Posterior cingulate gyrus (tissue), 11 donors: ENCODE measurements at regions not wholly inside any gene's neighbourhood (a gene's known extent, or its start where the extent isn't known, plus 50 kb on each side); places are given as distances from the start of the nearest gene placed in this dataset.

Experiments
- DNase-seq, 10 donors: peaks; one replicate each; pipeline versions ENCODE4 v3.0.0 to v3.0.0-alpha.2; 2020 to 2021; ENCODE audit warnings: mixed read lengths in 3 of 10
- intact Hi-C: fragments of 100-400 bp; cut with DNase I; formaldehyde crosslinking; loops from one replicate; pipeline ENCODE4 v1.15.1; 2023

DNA sequence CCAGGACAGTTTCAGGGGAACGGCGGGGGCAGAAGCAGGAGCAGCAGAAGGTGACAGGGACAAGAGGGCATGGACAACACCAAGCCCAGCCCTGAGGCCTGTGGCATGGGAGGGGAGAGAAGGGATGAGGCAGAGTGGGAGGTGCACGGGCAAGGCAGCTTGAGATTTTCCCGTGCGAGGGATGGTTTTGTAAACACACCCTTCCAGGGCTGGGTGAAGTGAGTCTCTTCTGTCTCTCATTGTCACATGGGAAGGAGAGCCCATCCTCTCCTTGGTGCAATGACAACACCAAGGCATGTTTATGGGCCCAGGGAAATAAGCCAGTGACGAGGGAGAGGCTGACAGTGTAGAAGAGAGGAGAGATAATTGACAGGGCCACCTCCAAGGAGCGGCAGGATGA, 69.6 kb upstream of the RIOK3 start:
- intact Hi-C loops = no loop called here
- DNase-seq = no peak

DNA sequence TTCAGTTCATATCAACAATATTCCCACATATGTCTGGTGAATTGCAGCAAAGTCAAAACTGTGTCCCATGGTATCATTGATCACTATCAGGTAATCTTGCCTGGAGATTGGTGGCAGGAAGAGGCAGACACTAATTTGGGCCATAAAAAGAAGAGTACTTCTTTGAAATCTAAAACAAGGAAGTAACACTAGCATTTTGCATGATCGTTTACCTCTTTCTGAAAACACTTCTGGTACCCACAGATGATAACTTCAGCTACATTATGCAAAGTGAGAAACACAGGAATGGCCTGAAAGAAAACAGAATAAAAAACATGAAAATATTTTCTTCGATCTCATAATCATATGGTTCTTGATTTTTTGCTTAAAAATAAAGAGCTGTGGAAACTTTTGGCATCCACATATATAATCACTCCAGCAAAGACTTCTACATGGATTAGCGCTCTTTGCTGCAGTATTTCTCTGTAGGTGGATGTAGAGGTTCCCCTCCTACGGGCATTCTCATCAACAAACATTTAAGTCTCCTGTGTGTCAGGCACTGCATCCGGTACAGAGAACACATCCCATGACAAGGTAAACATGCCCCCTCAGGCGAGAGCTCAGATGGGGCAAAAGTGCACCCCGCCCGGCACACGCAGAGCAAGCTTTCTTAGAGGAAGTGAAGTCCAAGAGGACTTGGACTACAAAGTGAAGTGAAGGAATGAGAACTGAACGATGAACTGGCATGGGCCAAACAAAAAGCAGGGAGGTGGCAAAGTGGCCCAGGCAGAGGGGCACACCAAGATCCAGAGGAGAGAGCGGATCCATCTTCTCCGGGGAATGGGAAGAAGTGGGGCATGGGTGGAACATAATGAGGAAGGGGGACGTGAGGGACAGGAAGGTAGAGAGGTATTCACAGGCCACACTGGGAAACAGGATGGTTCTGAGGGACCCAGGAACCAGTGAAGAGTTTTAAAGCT, 68.0 kb upstream of the RIOK3 start:
- DNase-seq = no peak
- intact Hi-C loops = no loop called here

DNA sequence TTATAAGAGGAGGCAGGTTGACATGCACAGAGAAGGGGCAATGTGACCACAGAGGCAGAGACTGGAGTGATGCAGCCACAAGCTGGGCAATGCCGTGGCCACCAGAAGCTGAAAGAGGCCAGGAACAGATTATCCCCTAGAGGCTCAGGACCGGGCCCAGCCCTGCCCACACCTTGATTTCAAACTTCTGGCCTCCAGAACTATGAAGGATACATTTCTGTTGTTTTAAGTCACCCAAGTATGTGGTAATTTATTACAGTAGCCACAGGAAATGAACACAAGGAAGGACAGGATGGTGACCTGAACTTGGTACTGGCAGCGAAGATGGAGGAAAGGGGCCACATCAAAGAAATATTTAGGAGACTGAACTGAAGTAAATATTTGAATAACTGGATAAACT, 66.8 kb upstream of the RIOK3 start:
- no peak for DNase-seq
- intact Hi-C loops = no loop called here

DNA sequence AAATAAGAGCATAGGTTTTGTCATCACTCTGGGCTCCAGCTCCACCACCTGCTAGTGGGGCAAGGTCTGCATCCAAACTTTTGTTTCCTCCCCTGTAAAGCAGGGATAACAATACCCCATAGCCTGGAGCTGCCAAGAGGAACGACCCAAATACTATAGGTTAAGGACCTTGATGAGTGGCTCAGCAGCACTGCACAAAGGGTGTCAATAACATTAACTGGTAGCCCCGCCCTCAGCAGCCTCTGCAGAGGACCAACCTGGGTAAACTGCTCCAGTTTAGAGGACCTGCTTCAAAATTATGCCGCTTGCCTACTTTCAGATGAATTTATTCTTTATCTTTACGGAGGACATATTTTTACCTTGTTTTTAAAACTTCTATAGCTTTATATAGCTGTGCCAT, 65.8 kb upstream of the RIOK3 start:
- intact Hi-C loops = no loop called here
- DNase-seq = no peak

DNA sequence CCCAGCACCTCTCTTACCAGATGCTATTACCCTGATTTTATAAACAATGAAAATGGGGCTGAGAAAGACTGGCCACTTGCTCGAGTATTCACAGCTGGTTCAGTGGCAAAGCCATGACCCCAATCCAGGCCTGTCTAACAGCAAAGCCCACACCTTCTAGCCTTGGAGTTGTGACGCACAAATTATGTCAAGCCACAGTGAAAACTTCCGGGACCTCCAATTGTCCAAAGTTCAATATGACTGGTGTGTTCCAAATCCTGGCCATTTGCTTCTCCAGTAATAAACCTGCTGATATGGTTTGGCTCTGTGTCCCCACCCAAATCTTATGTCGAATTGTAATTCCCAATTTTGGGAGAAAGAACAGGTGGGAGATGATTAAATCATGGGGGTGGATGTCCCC, 64.7 kb upstream of the RIOK3 start:
- no peak for DNase-seq
- intact Hi-C loops = no loop called here

DNA sequence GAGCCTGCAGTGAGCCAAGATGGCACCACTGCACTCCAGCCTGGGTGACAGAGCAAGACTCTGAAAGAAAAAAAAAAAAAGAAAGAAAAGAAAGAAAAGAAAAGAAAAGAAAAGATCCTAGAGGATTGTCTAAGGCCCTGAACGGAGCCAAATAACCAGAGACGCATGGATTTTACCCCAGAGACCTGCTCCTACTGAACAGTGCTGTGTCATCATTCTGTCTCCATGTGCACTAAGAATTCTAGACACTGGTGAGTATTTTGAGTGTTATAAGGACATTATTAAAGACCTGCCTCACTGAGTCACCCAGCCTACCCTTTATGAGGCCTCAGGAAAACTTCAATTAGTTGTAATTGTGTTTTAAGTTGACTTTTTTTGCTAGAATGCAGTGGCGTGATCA, 61.9 kb upstream of the RIOK3 start:
- intact Hi-C loops = no loop called here

DNA sequence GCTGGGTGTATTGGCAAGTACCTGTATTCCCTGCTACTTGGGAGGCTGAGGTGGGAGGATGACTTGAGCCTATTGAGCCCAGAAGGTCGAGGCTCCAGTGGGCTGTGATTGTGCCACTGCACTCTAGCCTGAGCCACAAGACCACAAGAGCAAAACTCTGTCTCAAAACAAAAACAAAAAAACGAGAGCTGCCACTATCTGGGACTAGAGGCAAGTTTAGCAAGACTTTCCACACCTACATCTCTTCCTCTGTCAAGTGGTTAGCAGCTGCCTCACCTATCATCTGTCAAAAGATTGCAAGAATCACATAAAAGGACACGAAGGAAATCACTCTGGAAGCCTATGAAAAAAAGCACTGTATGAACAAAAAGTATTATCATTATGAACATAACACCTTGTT, 55.2 kb upstream of the RIOK3 start:
- intact Hi-C loops = no loop called here
- no peak for DNase-seq

More for the DNA sequence above, 61.9 kb upstream of the RIOK3 start:
- DNase-seq = no peak

DNA sequence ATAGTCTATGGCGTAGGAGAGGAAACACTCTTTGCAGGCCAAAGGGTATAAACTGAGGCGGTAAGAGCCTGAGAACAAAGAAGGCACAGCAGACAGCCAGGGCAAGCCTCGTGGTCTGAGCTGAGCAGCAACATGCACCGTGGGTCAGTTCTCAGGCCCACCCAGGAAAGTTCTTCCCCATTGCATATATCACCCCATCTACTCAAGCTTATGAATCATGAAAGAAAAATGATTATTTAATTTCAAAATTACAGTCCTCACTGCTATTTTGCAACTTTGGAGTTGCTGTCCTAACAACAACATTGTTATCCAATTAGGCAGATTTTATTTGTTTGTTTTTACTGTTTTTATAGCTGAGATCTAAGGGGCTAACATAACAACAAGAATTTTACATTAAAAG, 54.7 kb upstream of the RIOK3 start:
- intact Hi-C loops = no loop called here

DNA sequence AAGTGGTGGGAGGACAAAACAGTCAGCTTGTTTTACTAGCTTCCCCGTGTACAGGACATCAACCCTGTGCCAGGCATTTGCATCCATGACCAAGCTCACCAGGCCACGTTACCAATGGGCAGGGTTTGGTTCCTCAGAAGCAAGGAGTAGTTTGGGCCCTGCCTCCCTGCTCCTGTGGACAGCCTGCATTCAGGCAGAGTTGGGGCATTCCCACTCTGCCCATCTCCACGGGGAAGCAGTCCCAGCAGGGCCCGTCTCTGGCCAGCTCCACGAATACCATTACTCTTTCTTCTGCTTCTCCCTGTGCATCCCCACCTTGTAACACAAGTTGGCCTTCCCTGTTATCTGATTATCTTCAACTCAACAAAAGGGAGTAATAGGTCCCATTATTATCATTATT, 54.0 kb upstream of the RIOK3 start:
- DNase-seq = no peak
- intact Hi-C loops = no loop called here

More for the DNA sequence above, 54.7 kb upstream of the RIOK3 start:
- DNase-seq = no peak

DNA sequence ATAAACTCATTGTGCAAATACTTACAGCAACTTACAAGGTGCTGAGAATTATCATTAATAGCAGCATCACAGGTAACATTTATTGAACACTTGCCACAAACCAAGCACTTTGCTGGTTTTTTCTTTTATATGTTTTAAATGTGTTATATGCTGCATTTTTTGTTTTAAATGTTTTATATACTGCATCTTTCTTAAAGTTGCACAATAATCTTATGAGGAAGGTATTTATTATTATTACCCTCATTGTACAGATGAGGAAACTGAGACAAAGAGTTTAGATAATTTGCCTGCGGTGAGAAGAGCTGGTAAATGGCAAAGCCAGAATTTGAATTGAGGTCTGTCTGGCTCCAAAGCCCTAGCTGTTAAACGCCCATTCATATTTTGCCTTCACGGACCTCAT, 52.2 kb upstream of the RIOK3 start:
- DNase-seq = no peak
- intact Hi-C loops = no loop called here

DNA sequence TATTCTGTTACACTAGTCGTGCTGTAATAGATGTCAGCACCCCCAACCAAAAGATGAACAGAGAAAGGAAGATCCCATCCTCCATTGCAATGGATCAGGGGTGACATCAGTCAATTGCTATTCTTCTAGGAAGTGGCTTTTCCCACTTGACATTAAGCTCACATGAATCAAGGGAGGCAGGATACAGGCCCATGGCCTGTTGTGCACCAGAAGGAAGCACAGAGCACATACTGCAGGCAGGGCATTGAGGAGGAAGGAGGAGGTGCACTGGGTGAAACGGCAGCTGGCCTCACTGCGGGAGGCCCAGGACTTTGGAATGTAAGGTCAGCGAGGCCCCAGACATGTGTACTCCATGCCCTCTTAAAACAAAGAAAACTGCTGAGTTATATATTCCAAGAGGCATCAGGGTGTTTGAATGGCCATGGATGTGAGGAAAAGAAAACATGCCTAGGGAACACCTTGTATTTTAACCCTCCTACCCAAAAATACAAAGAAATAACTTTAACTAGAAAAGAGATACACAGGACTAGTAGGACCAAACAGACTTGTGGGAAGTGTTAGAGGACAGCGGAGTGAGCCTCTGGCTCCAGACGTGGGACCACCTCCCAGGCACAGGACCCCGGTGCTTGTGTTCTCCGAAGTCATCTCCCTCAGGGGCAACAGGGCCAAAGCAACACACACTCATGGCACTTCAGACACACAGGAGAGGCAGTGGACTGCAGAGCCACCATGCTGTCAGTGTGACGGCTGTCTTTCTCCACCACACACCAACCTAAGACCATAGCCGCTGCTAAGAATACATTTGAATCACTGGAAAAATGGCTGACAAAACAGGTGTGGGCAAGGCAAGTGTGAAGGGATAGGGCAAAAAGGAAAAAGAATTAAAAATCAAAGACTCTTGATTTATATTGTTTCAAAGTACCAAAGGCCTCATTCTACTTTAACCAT, 51.4 kb upstream of the RIOK3 start:
- no peak for DNase-seq
- intact Hi-C loops = no loop called here
